Suppressor macrophage treated with lipopolysaccharide for 1 hour (primary cell): ENCODE measurements at regions not wholly inside any gene's neighbourhood (a gene's known extent, or its start where the extent isn't known, plus 50 kb on each side); places are given as distances from the start of the nearest gene placed in this dataset.
"Not testable (repeated sequence)": the region's sequence is repeated elsewhere in the genome, so short reads cannot be mapped to it uniquely, and the experiment has no call there.

Source experiments
- DNase-seq, 3 donors: peaks; one replicate each; pipeline ENCODE4 v3.0.0-alpha.2; 2020 to 2022

GRCh38 chr11:23778971-23779370 is 717.9 kb upstream of the LUZP2 start:
- DNase-seq = no peak

DNA sequence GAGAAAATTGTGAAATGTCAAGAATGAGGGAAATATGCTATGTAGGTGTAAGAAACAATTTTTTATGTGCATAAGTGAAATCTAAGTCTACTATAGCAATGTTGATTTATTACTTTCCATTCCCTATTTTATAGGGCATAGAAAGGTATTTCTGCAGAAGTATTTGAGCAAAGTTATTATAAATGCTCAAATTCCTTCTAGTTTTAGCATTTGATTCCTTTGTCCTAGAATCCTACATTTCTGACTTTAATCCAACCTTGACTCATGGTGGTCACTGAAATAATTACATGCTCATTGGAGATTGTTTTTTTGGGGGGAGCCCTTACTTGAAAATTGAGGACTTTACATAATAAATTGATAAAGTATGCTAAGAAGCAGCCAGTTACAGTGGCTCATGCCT is 716.6 kb upstream of the LUZP2 start:
- no peak for DNase-seq

DNA sequence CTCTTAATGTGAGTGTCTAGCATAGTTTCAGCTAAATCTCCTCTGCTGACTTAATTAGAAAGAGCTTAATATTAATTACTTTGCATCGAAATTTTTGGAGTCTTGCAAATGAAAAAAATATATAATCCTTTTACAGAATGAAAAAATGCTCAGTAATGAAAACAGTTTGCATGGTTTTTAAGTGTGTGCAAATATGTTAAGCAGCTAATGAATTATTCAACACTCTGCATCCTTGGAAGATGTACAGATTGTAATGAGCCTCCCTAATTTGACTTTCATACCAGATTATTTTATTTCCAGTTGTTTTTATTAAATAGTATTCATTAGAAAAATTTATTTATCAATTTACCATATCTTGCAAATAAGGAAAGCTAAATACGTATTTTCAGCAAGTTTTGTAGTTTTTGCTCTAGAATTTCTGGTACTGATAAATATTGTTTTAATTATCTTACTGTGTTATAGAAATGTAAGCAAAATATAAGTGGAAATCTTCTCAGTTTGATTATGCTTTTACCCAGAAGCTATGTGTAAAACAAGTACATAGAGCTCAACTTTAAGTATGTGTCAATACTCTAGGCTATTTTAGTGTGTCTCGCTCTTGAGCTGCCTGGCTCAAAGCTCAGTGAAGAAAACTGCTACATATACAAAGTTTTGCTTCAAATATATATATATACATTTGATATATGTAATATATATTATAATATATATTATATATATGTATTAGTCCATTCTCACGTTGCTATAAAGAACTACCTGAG is 714.9 kb upstream of the LUZP2 start:
- no peak for DNase-seq

DNA sequence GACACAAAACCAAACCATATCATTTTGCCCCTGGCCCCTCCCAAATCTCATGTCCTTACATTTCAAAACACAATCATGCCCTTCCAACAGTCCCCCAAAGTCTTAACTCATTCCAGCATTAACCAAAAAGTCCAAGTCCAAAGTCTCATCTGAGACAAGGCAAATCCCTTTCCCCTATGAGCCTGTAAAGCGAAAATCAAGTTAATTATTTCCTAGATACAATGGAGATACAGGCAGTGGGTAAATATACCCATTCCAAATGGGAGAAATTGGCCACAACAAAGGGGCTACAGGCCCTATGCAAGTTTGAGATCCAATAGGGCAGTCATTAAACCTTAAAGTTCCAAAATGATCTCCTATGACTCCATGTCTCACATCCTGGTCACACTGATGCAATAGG is 709.9 kb upstream of the LUZP2 start:
- DNase-seq = not testable (repeated sequence)

GRCh38 chr11:23789200-23789853 is 707.5 kb upstream of the LUZP2 start:
- no peak for DNase-seq

- no peak for DNase-seq
Measured at GRCh38 chr11:23789938-23790371, 706.9 kb upstream of the LUZP2 start.

DNA sequence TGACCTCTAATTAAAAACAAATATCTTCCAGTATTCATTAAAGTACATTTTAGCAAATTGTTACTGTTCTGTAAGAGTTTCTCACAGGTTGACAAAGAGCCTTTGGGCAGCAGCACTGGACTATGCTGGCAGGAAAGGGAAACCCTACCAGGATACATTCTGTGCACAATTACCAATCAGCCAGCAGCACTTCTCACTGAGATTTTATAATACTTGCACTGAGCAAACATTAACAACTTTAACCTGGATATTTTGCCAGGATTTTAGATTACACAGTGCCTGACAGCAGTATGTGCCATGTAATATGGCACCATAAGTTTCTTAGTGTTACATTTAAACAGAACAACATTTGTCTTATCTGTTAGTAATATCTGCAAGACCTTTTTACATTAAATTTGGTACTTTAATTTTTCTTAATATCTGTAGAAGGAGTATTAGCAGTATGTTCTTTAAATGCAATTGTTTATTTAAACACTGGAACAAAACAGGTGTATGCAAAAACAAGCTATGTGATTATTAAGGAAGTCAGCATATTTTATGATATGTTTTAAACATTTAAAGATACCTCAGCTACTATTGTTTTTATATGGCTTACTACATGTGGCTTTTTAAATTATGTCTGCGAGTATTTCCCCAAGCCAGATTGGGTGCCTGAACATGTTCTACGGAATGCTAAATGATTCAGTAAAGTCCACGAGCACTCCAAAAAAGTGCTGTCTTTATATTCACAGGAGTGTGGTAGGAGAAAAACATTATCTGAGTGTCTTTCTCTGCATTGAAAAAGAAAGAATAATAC is 699.0 kb upstream of the LUZP2 start:
- no peak for DNase-seq

DNA sequence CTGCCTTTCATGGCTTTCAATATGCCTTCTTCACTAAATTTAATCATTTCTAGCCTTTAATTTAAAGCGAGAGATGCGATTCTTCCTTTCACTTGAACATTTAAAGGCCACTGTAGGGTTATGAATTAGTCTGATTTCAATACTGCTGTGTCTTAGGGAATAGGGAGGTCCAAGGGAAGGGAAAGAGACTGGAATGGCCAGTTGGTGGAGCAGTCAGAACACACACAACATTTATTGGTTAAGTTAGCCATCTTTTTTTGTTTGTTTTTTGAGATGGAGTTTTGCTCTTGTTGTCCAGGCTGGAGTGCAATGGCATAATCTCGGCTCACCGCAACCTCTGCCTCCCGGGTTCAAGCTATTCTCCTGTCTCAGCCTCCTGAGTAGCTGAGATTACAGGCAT is 662.5 kb upstream of the LUZP2 start:
- DNase-seq = not testable (repeated sequence)

DNA sequence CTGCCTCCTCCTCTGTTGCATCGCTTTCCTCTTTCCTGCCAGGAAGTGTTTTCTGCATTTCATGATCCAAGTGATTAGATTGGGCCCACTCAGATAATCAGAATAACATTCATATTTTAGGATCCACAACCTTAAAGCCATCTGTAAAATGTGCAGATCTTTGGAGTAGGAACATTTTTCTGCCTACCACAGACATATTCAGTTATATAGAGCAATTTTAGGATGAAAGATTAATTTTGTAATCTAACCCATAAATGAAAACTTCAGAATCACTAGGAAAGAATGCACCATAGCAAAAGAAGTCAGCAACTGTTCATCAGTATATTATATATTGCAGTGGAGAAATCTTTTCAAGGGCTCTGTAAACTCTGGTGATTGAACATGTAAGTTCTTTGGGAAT is 659.9 kb upstream of the LUZP2 start:
- no peak for DNase-seq

DNA sequence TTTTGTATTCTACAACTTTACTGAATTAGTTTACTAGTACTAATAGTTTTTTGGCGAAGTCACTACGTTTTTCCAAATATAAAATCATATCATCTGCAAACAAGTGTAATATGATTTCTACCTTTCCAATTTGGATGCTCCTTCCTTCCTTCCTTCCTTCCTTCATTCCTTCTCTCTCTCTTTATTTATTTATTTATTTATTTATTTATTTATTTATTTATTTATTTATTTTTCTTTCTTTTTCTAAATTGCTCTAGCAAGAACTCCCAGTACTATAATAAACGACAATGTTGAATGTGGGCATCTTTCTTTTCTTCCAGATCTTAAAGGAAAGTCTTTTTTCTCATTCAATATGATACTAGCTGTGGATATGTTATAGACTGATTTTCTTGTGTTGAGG is 656.0 kb upstream of the LUZP2 start:
- no peak for DNase-seq

- peak in 1 of 3 donors; percentile 2 for DNase-seq
Measured at GRCh38 chr11:23846902-23847422, 649.9 kb upstream of the LUZP2 start.

DNA sequence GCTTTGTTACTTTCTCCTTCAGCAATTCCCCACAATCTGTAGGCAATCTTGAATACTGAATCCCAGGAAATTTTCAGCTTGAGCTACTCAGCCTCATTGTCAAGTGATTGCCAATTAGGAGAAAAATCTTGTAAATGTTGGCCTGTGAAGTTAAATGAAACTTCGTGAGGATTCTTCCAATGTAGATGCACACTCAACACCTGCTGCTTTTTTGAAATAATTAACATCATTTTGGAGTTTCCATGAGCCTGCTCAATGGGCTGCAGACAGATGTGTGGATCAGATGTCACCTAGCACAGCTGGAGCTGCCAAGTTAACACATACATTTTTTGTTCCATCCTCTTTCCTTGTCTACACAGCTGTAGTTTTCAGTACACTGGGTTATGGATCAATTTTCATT is 645.6 kb upstream of the LUZP2 start:
- DNase-seq = no peak

DNA sequence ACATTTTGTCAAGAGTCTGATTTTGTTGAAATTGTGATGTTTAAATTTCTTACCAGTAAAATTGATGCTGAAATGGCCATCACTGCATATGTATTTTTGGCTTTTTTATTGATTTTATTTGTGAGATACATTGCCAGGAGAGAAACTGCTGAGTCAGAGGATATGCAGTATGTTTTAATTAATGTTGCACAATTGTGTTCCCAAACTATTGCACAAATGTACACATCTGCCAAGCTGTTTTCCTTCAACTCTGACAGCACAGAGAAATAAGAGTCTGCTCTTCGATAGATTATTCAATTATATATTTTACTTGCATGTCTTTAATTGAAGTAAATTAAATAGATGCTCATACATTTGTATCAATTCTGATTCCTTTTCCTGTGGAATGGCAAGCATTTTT is 640.2 kb upstream of the LUZP2 start:
- no peak for DNase-seq

DNA sequence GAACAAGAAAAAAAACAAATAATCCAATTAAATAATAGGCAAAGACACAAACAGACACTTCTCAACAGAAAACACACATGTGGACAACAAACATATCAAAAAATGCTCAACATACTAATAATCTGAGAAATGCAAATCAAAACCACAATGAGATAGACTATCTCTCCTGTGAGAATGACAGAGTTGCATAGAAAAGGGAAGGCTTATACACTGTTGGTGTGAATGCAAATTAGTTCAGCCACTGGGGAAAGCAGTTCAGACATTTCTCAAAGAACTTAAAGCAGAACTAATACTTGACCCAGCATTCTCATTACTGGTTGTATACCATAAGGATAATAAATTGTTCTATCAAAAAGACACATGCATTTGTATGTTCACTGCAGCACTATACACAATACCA is 637.8 kb upstream of the LUZP2 start:
- DNase-seq = no peak

DNA sequence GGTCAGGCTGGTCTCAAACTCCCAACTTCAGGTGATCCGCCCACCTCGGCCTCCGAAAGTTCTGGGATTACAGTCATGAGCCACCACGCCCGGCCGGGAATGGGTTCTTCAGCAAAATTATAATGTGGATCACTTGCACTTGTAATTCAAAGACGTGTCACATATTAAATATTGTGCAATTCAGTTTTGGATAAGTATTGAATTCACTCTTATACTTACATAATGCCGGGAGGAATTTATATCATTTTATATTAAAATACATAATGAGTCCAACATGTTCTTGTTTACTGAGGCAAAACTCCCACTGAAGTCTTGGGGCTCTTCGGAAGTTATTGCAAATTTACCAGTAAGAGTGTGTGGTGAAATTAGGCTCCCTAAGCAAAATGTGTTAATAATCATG is 635.2 kb upstream of the LUZP2 start:
- no peak for DNase-seq

DNA sequence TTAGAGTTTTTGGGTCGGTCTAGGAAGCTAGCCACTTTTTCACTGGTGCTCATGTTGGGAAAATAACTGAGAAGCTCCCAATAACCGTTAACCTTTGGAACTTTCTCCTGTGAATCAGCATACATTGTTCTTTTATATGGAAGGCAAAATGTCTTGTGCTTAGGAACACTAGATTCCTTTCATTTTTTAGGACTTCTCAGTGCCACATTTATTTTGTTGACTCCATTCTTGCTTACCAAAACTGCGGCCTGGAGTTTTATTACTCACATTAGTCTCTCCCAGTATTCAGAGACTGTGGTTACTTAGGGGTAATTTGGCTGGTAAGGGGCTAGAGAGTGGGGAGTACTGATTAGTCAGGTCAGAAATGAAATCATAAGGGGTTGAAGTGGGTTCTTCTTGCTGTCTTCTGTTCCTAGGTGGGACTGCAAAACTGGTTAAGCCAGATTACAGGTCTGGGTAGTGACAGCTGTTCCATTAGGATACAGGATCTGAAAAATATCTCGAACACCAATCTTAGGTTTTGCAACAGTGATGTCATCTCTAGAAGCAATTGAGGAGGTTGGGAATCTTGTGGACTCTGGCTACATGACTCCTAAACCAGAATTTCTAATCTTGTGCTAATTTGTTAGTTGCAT is 631.4 kb upstream of the LUZP2 start:
- no peak for DNase-seq

GRCh38 chr11:23866641-23867040 is 630.2 kb upstream of the LUZP2 start:
- no peak for DNase-seq

DNA sequence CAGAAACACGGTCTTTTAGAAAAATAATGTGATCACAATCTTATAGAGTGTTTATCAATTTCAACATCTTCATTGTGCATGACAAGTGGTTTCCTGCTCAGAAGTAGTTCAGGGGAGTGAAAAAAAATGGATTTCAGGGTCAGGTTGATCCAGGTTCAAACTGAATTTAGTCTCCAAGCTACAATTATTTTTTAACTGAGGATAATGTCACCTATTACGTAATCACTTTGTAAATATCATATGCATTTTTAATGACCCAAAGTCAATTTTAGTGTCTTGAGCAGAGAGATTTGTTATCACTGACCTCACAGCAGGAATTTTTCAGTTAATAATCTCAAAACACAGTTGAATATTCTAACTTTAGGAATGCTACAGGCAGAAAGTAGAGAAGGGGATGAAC is 627.2 kb upstream of the LUZP2 start:
- DNase-seq = no peak

GRCh38 chr11:23873406-23873805 is 623.4 kb upstream of the LUZP2 start:
- no peak for DNase-seq

GRCh38 chr11:23875176-23875850 is 621.5 kb upstream of the LUZP2 start:
- no peak for DNase-seq

DNA sequence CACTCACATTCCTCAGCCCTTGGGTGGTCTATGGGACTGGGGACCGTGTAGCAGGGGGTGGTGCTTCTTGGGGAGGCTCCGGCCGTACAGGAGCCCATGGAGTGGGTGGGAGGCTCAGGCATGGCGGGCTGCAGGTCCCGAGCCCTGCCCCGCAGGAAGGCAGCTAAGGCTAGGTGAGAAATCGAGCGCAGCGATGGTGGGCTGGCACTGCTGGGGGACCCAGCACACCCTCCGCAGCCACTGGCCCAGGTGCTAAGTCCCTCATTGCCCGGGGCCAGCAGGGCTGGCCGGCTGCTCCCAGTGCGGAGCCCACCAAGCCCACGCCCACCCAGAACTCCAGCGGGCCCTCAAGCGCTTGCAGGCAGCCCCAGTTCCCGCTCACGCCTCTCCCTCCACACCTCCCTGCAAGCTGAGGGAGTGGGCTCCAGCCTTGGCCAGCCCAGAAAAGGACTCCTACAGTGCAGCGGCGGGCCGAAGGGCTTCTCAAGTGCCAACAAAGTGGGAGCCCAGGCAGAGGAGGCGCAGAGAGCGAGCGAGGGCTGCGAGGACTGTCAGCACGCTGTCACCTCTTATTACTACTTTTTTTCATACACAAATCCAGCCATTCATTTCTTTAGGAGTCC is 613.3 kb upstream of the LUZP2 start:
- not testable (repeated sequence) for DNase-seq

DNA sequence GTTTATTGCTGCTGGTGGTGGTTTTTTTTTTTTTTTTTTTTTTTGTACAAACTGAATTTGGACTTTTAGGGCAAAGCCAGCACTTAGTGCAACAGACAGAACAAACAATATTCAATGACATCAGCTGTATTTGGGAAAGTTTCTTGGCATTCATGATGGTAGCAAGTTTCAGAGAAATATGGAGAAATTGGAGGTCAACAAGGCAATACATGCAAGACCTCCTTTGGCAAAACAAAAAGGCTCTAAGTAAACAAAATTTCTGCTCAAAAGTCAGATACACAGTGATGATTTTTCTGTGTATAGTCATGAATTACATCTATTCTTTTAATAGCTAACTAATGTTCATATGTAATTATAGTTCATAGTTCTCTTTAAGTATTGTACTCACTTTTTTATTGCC is 612.5 kb upstream of the LUZP2 start:
- no peak for DNase-seq
